Vagina (tissue), 2 donors: ENCODE measurements at regions not wholly inside any gene's neighbourhood (a gene's known extent, or its start where the extent isn't known, plus 50 kb on each side); places are given as distances from the start of the nearest gene placed in this dataset.

Experiments used
- POLR2A ChIP-seq, 2 donors: fragments of 450-650 bp; IDR thresholded peaks; one replicate each; pipeline ENCODE4 v1.6.1; 2017; ENCODE audit warnings: antibody characterized with exemption in 2 of 2, mild to moderate bottlenecking in 2 of 2, moderate library complexity in 2 of 2
- POLR2AphosphoS5 ChIP-seq, 2 donors: sonication (generic); formaldehyde crosslinking; IDR thresholded peaks; one replicate each; pipeline ENCODE4 v1.9.0; 2017; ENCODE audit warnings: antibody characterized with exemption in 2 of 2, mild to moderate bottlenecking in 2 of 2, low read depth in 1 of 2; ENCODE audit not compliant: insufficient read depth in 1 of 2
- TF ChIP-seq, protein P1 (sequence below), 3 experiments: fragments of 450-650 bp in 2 of 3; fragments of 200-600 bp in 1 of 3; sonication (generic) in 1 of 3; IDR thresholded peaks; one replicate each; pipeline ENCODE4 v1.5.1; 2017 to 2019; ENCODE audit warnings: antibody characterized with exemption in 3 of 3, mild to moderate bottlenecking in 2 of 3, moderate library complexity in 2 of 3

DNA sequence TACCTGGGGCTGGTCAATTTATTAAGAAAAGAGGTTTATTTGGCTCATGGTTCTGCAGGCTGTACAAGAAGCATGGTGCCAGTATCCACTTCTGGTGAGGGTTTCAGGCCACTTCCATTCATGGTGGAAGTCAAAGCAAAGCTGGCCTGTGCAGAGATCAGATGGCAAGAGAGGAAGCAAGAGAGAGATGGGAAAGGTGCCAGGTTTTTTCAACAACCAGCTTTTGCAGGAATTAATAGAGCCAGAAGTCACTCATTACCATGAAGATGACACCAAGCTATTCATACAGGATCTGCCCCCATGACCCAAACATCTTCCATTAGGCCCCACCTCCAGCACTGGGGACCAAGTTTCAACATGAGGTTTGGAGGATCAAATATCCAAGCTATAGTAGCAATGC lies 56.8 kb upstream of the ST3GAL5 start:
- TF ChIP-seq, protein P1, sequence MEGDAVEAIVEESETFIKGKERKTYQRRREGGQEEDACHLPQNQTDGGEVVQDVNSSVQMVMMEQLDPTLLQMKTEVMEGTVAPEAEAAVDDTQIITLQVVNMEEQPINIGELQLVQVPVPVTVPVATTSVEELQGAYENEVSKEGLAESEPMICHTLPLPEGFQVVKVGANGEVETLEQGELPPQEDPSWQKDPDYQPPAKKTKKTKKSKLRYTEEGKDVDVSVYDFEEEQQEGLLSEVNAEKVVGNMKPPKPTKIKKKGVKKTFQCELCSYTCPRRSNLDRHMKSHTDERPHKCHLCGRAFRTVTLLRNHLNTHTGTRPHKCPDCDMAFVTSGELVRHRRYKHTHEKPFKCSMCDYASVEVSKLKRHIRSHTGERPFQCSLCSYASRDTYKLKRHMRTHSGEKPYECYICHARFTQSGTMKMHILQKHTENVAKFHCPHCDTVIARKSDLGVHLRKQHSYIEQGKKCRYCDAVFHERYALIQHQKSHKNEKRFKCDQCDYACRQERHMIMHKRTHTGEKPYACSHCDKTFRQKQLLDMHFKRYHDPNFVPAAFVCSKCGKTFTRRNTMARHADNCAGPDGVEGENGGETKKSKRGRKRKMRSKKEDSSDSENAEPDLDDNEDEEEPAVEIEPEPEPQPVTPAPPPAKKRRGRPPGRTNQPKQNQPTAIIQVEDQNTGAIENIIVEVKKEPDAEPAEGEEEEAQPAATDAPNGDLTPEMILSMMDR (IDR thresholded peaks at IDR 0.05), result no peak
- TF ChIP-seq POLR2AphosphoS5 (IDR thresholded peaks at IDR 0.05; ENCODE audit: insufficient read depth in 1 of 2, low read depth in 1 of 2), result no peak
- TF ChIP-seq POLR2A (IDR thresholded peaks at IDR 0.05), result no peak
